Aorta (tissue), 5 donors: ENCODE measurements at regions not wholly inside any gene's neighbourhood (a gene's known extent, or its start where the extent isn't known, plus 50 kb on each side); places are given as distances from the start of the nearest gene placed in this dataset.

Experiments
- ATAC-seq: fragments of 200-7000 bp; cut with Tn5 transposase; one replicate; pipeline ENCODE4 v1.9.1; 2022; ENCODE audit warnings: moderate library complexity; ENCODE audit not compliant: low FRiP score
- DNase-seq, 2 donors: peaks; one replicate each; pipeline ENCODE4 v3.0.0-alpha.2; 2020
- H3K27ac ChIP-seq, 2 donors: one replicate each; pipeline ENCODE4 v1.5.1; 2013; ENCODE audit warnings: low read length in 2 of 2, mild to moderate bottlenecking in 2 of 2, moderate library complexity in 2 of 2, control low read depth in 1 of 2, inconsistent platforms in 1 of 2, low read depth in 1 of 2
- H3K27me3 ChIP-seq, 2 donors: one replicate each; pipeline ENCODE4 v1.6.1; 2013; ENCODE audit warnings: control low read depth in 1 of 2, low read length in 1 of 2, mild to moderate bottlenecking in 1 of 2, moderate library complexity in 1 of 2; ENCODE audit not compliant: insufficient read depth in 2 of 2, control insufficient read depth in 1 of 2
- H3K36me3 ChIP-seq, 2 donors: one replicate each; pipeline ENCODE4 v1.6.1; 2013; ENCODE audit warnings: control low read depth in 1 of 2, low read length in 1 of 2, mild to moderate bottlenecking in 1 of 2; ENCODE audit not compliant: insufficient read depth in 2 of 2, control insufficient read depth in 1 of 2
- H3K4me1 ChIP-seq, 2 donors: one replicate each; pipeline ENCODE4 v1.6.1; 2013; ENCODE audit warnings: low read length in 2 of 2, control low read depth in 1 of 2, mild to moderate bottlenecking in 1 of 2, moderate library complexity in 1 of 2; ENCODE audit not compliant: insufficient read depth in 2 of 2, control insufficient read depth in 1 of 2
- H3K4me3 ChIP-seq, 2 donors: one replicate each; pipeline ENCODE4 v1.5.1; 2013; ENCODE audit warnings: low read length in 2 of 2, control low read depth in 1 of 2, mild to moderate bottlenecking in 1 of 2
- H3K9me3 ChIP-seq: one replicate; pipeline ENCODE4 v1.6.1; 2013; ENCODE audit warnings: mild to moderate bottlenecking, low read length; ENCODE audit not compliant: control insufficient read depth
- WGBS, 2 donors: extraction: QIAGEN DNeasy Blood & Tissue Kit; methylation state at CpG; one replicate each; pipeline ENCODE4 v1.1.7; 2013; 5-methylcytosine and 5-hydroxymethylcytosine counted together
- intact Hi-C, 2 donors: fragments of 100-400 bp; cut with DNase I; formaldehyde crosslinking; loops; one replicate each; pipeline versions ENCODE4 v1.14.2 to v1.15.0; 2022
- donor health status: healthy with polysubstance abuse.
- donor health status: Bipolar disorder and iron deficiency.
- donor health status: DM: no; HTN: no; CAD: no.
- donor health status: DM: no; HTN: no; CAD: no.
- donor health status: DM: yes; HTN: yes; CAD: no.

GRCh38 chr9:82184524-82184923 is 196.0 kb downstream of the SPATA31D1 start:
- 57 to 84% methylated on average over 3 of the region's 3 CpGs for WGBS, 2 donors

GRCh38 chr9:82188817-82189216 is 200.2 kb downstream of the SPATA31D1 start:
- Histone ChIP-seq H3K27me3 (no peaks in the 10 kb centered on the region), H3K27ac (no peak overlapping the region), H3K36me3 (no peaks in the 10 kb centered on the region), H3K4me1 (no peaks in the 10 kb centered on the region), H3K9me3 (no peaks in the 10 kb centered on the region), H3K4me3 (no peak overlapping the region)
- 91 to 96% methylated on average over 1 of the region's 1 CpG for WGBS, 2 donors
- DNase-seq (no peak), ATAC-seq (no peak)
- intact Hi-C loops = no loop called here

More at GRCh38 chr9:82184524-82184923, 196.0 kb downstream of the SPATA31D1 start:
- no peaks in the 10 kb centered on the region for H3K27me3 ChIP-seq
- H3K9me3 ChIP-seq = no peaks in the 10 kb centered on the region
- no peak overlapping the region for H3K27ac ChIP-seq
- ATAC-seq = no peak
- DNase-seq = no peak
- H3K4me1 ChIP-seq = no peaks in the 10 kb centered on the region
- intact Hi-C loops = no loop called here
- H3K4me3 ChIP-seq = no peak overlapping the region
- H3K36me3 ChIP-seq = no peaks in the 10 kb centered on the region

- Histone ChIP-seq H3K9me3 (no peaks in the 10 kb centered on the region), H3K4me3 (no peak overlapping the region), H3K27me3 (no peaks in the 10 kb centered on the region), H3K4me1 (no peaks in the 10 kb centered on the region), H3K27ac (no peak overlapping the region), H3K36me3 (no peaks in the 10 kb centered on the region)
- ATAC-seq = no peak
- intact Hi-C loops = no loop called here
- DNase-seq = no peak
- 88 to 89% methylated on average over 4 of the region's 4 CpGs for WGBS, 2 donors
Measured at GRCh38 chr9:82191082-82191770, 202.7 kb downstream of the SPATA31D1 start.

DNA sequence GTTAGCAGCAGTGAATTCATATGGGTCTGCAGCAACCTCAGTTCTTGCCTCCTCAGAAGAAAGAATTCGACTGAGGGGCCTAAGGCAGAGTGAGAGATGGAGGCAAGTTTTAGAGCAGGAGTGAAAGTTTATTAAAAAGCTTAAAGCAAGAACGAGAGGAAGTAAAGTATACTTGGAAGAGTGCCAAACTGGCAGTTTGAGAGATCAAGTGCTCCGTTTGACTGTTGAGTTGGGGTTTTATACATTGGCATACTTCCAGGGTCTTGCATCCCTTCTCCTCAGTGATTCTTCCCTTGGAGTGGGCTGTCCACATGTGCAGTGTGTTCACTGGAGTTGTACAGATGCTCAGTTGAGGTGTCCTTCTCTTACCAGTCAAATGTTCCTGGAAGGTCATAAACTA is 203.6 kb downstream of the SPATA31D1 start:
- Histone ChIP-seq H3K4me1 (no peaks in the 10 kb centered on the region), H3K27ac (no peak overlapping the region), H3K27me3 (no peaks in the 10 kb centered on the region), H3K36me3 (no peaks in the 10 kb centered on the region), H3K9me3 (no peaks in the 10 kb centered on the region), H3K4me3 (no peak overlapping the region)
- no peak for DNase-seq
- intact Hi-C loops = no loop called here
- no peak for ATAC-seq
- 36 to 38% methylated on average over 3 of the region's 3 CpGs for WGBS, 2 donors

DNA sequence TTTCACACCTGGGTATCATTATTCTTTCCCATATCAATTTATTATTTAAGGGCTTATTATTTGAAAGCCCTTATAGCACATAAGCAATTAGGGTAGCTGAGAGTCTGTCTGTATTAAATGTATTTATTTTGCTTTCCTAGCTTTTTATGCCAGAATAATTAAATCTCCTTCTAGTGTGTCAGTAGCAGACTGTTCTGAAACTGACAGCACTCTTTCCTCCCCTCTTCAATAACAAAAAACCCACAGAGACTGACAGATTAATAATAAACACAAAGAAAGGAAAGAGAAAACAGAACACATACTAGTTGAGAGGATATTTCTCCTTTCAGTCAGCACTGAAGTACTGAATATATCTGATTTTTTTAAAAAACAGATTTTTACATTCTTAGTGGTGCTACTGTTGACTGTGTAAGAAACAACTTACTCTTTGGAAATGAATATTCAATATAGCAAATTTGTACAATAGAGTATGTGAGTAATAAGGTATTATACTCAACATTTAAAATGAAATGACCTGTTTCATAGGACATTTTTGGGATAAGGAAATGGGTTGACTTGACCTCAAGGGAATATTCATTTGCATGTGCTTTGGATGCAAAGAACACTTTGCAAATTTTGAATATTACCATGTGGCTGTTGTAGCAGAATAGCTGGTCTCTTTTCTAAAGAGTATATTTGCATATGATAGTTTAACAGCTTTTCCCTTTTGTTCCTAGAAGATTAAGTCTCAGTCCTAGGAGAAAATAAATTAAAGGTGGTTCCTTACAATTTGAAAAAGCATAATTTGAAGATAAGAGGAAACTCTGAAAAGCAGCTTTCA is 208.3 kb downstream of the SPATA31D1 start:
- no peak for ATAC-seq
- no peaks in the 10 kb centered on the region for H3K36me3 ChIP-seq
- H3K27ac ChIP-seq = no peak overlapping the region
- H3K27me3 ChIP-seq = no peaks in the 10 kb centered on the region
- H3K9me3 ChIP-seq = no peaks in the 10 kb centered on the region
- H3K4me1 ChIP-seq = no peaks in the 10 kb centered on the region
- intact Hi-C loops = no loop called here
- H3K4me3 ChIP-seq = no peak overlapping the region
- no peak for DNase-seq

GRCh38 chr9:82201196-82201595 is 212.6 kb downstream of the SPATA31D1 start:
- DNase-seq (no peak), ATAC-seq (no peak)
- Histone ChIP-seq H3K9me3 (no peaks in the 10 kb centered on the region), H3K36me3 (no peaks in the 10 kb centered on the region), H3K27me3 (no peaks in the 10 kb centered on the region), H3K27ac (no peak overlapping the region), H3K4me3 (no peak overlapping the region), H3K4me1 (no peaks in the 10 kb centered on the region)
- intact Hi-C loops = no loop called here
- 78 to 82% methylated on average over 3 of the region's 3 CpGs for WGBS, 2 donors

DNA sequence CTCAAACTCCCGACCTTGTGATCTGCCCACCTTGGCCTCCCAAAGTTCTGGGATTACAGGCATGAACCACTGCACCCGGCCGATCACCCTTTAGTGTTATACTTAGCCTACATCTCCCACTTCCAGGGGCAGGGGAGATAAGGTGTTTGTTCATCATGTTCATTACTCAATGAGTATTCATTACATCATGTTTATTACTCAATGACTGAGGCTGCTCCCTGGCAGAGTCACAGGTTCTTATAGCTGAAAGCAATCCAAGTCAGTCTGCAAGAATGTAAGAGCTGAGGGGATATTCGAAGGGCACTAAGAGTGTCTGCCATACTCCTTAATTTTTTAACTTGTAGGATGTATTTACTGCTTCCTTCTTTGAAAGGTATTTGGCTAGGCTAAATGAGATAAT is 214.2 kb downstream of the SPATA31D1 start:
- intact Hi-C loops = no loop called here
- Histone ChIP-seq H3K4me1 (no peaks in the 10 kb centered on the region), H3K9me3 (no peaks in the 10 kb centered on the region), H3K27me3 (no peaks in the 10 kb centered on the region), H3K27ac (no peak overlapping the region), H3K36me3 (no peaks in the 10 kb centered on the region), H3K4me3 (no peak overlapping the region)
- ATAC-seq (no peak), DNase-seq (no peak)
- WGBS, 2 donors = 86 to 91% methylated on average over 4 of the region's 4 CpGs

- no peak overlapping the region for H3K4me3 ChIP-seq
- H3K36me3 ChIP-seq = no peaks in the 10 kb centered on the region
- ATAC-seq (no peak), DNase-seq (no peak)
- 85 to 96% methylated on average over 3 of the region's 3 CpGs for WGBS, 2 donors
- no peaks in the 10 kb centered on the region for H3K4me1 ChIP-seq
- H3K27me3 ChIP-seq = no peaks in the 10 kb centered on the region
- intact Hi-C loops = no loop called here
- no peak overlapping the region for H3K27ac ChIP-seq
- H3K9me3 ChIP-seq = peaks cover 6% of the 10 kb centered on the region
Measured at GRCh38 chr9:82206490-82206889, 217.9 kb downstream of the SPATA31D1 start.

DNA sequence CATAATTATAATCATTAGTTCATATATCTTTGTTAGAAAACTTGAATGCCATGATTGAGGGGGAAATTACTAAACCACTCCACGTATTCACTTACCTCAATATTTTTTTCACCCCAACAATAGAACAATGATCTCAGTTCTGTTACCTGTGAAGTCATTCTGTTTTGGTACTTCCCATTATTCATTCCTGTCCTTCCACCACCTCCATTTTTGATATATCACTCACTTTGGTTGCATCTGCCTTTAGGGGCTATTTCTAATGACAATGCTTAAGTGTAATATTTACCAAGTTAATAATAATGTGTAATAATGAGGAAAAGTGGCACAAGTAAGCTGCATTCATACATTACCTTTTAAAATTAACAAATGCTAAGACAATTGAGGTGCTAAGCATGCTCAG is 218.4 kb downstream of the SPATA31D1 start:
- no peak overlapping the region for H3K27ac ChIP-seq
- DNase-seq (no peak), ATAC-seq (no peak)
- H3K9me3 ChIP-seq = peaks cover 6% of the 10 kb centered on the region
- no peaks in the 10 kb centered on the region for H3K4me1 ChIP-seq
- no peaks in the 10 kb centered on the region for H3K36me3 ChIP-seq
- WGBS, 2 donors = 91 to 100% methylated on average over 1 of the region's 1 CpG
- no peak overlapping the region for H3K4me3 ChIP-seq
- no peaks in the 10 kb centered on the region for H3K27me3 ChIP-seq
- intact Hi-C loops = no loop called here
